ENCODE measurements at regions not wholly inside any gene's neighbourhood (a gene's known extent, or its start where the extent isn't known, plus 50 kb on each side); places are given as distances from the start of the nearest gene placed in this dataset.
"Not testable (repeated sequence)": the region's sequence is repeated elsewhere in the genome, so short reads cannot be mapped to it uniquely, and the experiment has no call there.

DNA sequence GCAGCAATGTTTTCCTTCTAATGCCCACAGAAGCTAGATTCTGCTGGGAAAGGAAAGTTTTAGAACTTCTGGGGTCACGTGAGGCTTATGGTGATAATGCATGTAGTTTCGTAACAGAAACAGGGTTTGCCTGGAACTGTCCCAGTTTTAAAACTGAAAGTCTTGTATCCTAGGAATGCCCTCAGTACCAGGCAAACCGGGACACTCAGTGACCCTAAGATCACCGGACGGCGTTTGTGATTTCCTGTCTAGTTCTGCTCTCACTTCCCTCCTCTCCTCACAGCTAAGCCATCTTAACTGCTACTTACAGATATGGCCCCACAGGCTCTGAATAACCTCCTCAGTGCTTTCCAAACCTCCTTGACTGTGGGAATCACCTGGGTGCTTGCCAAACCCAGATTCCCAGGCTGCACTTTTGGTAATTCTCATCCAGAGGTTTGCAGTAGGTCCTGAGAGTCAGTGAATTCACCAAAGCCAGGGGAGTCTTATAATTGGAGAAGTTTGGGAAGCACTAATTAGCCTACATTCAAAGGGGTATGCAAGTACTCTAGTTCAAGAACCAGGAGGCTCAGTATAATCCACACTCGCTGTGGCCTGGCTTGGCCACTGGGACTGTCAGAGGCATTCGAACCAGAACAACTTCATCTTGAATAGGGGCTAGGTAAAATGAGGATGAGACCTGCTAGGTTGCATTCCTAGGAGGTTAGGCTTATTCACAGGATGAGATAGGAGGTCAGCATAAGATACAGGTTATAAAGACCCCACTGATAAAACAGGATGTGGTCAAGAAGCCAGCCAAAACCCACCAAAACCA is 231.6 kb upstream of the MYLIP start:
- peak; percentile 74 for DNase-seq

DNA sequence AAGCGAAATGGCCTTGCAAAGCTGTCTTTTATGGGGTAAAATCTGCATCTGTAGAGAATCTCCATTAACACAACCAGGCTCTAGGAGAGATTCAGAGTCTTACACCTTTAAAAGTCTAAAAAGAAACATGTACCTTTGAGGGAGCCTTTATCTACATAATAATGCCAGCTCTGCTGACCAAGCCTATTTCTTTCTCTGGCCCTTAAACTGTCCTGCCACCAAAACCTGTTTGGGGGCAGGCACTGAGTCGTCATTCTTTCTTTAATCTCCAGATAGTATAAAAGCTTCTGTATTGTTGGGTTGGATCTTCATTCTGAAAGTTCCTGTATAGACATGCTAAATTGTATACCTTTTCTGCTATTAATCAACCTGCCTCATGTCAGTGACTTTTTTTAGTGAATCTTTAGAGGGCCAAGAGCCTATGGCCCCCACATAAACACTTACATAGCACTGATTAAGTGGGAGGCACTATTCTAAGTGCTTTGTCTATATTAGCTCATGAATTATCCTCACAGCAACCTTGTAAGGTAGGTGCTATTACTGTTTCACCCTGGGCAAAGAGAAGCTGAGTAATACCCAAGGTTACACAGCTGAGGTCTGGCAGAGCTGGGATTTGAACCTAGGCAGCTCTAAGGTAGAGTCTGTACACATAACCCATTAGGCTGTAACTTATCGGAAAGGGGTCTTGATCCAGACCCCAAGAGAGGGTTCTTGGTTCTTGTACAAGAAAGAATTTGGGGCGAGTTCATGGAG is 232.3 kb upstream of the DTNBP1 start:
- DNase-seq = no peak

DNA sequence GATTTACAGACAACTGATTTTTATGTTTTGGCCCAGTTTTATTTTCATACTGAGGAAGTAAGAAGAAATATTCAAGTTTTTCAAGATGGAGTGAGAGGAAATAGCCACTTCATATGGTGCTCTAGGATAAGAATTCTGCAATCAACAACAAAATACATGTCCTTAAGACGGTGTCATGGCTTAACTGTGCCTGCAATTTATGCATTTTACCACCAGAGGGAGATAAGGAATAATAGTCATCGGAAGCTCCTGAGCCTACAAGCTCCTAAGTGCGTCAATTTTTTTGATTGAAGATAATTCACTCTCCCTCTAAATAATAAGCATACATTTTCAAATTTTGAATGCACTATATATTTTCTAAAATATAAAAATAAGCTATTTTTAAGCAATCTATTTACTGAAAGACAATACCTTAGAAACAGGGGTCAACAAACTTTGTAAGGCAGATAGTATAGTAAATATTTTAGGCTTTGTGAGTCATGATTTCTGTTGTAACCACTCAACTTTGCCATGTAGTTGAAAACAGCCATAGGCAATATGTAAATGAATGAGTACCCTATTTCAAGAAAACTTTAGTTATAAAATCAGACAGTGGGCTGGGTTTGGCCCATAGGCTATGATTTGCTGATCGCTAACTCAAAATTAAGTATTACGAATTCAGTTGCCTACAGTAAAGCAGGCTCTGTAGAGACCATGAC is 230.9 kb upstream of the DTNBP1 start:
- no peak for DNase-seq

DNA sequence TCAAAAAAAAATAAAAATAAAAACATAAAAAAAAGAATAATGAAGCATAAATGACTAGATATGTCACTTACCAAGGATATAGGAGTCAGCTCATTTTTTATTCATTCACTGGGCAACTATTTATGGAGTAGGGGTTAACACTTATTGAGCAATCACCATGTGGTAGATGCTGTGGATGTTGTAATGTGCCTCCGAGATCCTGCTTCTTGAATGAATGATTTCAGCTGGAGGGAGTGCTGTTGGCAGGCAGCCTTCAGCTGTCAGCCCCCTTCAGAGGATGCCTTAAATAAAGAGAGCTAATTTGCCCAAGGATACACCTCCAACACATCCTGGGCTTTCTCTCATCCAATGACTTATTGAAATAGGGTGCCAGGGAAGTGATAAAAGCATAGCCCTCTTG is 229.5 kb upstream of the DTNBP1 start:
- no peak for DNase-seq

DNA sequence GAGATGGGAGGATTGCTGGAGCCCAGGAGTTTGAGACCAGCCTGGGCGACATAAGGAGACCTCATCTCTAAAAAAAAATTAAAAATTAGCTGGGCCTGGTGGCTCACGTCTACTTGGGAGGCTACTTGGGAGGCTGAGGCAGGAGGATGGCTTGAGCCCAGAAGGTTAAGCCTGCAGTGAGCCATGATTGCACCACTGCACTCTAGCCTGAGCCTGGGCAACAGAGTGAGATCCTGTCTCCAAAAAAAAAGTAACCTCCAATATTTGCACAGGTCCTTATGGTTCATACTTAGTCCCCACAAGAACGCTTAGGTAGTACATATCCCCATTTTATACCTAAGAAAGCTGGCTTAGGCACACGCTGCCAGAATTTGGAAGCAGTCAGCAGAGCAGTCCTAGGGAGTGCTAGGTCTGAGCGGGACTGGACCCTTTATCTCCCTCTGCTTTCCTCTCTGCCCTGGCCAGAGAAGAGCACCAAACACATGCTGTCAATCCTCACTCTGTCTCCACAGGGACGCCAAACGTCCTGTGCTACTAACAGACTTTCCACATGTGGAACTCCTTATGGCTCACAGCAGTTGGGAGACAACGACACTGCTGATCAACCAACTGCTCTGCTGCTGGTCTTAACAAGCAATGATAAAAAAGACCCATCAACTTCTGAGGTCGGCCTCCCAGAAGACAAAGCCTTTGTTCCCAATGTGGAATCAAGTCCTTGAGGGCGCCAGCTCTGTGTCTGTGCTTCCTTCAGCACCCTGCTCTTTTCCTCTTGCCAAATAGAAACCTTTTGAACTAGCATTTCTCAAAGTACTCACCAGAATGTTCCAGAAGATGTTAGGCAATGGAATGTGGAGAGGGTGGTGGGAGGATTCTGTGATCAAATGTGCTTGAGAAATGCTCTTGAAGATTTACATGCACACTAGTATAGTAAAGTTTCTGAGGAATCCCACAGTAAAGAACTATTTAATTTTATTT is 226.3 kb upstream of the DTNBP1 start:
- no peak for DNase-seq

GRCh38 chr6:15887491-15888461 is 224.9 kb upstream of the DTNBP1 start:
- no peak for DNase-seq

GRCh38 chr6:15885624-15886023 is 222.8 kb upstream of the DTNBP1 start:
- DNase-seq = no peak

- not testable (repeated sequence) for DNase-seq
Observed at GRCh38 chr6:15883593-15883992, 220.8 kb upstream of the DTNBP1 start.

DNA sequence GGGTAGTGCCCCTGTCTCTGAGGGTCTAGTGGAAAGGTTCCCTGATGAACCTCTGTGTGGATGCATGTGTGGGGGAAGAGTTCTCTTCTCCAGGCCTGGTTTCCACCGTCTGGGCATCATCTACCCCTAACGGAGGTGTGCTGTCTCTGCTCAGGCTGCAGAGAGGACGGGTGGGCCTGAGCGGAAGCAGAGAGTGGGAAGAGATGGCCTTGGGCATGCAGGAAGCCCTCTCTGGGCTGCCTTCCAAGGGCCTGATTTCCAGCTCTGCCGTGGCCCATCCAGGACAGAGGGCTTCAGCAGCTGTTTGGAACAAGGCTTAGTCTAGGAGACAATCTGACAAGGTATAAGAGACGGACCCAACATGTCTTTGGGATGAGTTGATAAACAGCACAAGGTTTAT is 220.1 kb upstream of the DTNBP1 start:
- DNase-seq = no peak

DNA sequence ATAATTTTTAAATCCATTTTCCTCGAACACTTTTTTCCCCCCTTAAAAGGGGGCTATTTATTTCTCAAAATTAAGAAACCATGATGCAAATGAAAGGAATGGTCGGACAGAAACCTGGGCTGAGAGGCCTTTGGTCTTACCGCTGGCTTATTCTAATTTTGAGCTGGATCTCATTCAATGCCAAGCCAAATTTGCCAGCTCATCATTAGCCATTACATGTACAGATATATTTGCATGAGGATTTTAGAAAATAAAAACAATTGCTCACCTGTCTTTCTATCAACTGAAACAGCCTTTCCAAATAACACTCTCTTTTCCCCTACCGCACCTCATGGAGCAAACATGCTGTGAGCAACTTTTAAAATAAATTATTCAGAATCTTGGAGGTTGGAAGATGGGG is 219.5 kb upstream of the DTNBP1 start:
- DNase-seq = no peak

- no peak for DNase-seq
Observed at GRCh38 chr6:15881150-15881549, 218.3 kb upstream of the DTNBP1 start.

- no peak for DNase-seq
Observed at GRCh38 chr6:15880262-15880973, 217.6 kb upstream of the DTNBP1 start.

DNA sequence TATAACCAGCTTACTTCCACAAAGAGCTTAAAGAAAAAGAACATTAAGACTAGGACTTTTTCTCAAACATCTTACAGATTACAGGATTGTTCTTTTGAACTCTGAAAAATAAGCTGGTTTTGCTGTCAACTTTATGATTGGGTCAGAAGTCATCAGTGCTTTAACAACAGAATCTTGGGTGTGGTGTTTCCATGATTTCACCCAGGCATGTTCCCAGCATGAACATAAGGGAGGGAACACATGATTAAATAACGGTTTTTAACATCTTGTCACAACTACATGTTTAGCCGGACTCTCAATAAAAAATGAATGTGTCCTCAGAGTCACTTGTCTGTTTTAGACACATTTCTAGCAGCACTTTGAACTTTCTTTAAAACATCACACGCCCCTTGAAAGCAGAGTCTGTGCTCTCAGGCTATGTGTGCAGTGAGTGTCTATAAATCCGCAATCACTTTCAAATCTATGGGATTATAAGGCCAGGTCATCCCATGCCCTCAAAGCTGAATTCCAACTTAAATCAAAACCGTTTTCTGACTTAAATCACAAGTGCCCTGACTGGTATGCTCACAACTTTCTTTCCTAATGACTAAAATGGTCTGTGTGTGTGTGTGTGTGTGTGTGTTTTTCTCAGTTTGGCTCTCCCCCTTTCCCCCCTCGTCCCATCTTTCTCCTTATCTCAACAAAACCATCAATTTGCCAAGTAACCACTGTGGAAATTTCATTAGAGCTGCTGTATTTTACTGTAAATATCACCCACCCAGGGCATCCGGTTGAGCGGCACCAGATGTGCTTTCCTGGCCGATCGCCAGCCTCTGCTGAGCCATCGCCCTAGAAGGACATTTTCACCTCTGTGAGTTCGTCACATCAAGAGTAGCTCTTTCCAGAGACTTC is 216.8 kb upstream of the DTNBP1 start:
- no peak for DNase-seq

GRCh38 chr6:15877231-15877630 is 214.4 kb upstream of the DTNBP1 start:
- no peak for DNase-seq

DNA sequence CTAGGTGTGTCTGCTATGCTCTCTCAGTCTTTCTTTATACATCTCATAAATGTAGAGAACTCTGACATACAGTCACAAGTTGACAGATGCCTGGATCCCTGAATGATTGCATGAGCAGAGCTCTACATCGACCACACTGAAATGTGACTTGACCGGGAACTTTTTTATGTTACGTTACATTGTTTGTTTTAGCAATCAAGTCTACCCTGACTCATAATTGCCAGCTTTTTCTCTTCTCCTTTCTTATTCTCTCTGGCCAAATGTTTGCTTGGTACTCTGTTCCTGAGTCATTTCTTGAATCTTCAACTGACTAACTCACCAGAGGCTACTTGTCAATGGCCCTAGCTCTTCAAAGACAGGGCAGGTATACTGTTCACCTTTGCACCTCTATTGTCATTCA is 213.6 kb upstream of the DTNBP1 start:
- no peak for DNase-seq

- no peak for DNase-seq
Observed at GRCh38 chr6:15875797-15876196, 213.0 kb upstream of the DTNBP1 start.

DNA sequence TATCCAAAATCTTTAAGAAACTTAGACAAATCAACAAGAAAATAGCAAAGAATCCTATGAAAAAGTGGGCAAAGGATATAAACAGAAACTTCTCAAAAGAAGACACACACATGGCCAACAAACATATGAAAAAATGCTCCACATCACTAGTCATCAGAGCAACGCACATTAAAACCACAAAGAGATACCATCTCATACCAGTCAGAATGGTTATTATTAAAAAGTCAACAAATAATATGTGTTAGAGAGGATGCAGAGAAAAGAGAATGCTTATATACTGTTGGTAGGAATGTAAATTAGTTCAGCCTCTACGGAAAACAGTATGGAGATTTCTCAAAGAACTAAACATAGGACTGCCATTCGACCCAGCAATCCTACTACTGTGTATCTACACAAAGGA is 212.0 kb upstream of the DTNBP1 start:
- no peak for DNase-seq

GRCh38 chr6:15874326-15874725 is 211.5 kb upstream of the DTNBP1 start:
- no peak for DNase-seq

Data from islet precursor cell (in vitro differentiated cells).